RPMI8226 (cell line): ENCODE measurements at regions not wholly inside any gene's neighbourhood (a gene's known extent, or its start where the extent isn't known, plus 50 kb on each side); places are given as distances from the start of the nearest gene placed in this dataset.

Source experiments
- DNase-seq: peaks from one replicate; pipeline ENCODE4 v3.0.0-alpha.2; 2015

DNA sequence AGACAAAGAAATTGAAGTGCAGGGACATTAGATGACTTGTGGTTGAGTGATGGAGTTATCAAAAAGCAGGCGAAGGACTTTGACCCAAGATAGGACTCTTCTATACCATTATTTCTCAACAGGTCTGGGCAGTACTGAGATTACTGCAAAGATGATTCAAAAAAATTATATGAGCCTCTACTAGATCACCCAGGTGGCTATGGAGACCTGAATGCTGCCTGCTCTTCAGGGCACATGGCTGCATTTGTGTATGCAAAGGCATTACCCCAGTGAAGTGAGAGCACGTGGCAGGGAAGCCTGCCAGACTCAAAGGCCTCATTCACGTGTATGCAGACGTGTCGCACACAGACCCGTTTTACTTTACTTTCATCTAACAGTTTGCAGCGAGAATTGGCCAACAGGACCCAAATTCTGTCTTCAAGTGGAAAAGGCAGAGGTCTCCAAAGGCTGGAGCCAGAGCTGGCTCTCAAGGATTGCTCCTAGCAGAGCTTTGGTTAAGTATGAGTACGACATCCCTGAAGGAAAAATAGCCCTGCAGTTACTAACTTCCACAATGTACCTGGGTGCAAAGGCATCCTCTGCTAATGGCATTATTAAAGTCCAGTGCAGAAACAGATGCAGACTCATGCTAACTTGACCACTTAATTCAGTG is 113.8 kb upstream of the ARMC2 start:
- peak; percentile 82 for DNase-seq

DNA sequence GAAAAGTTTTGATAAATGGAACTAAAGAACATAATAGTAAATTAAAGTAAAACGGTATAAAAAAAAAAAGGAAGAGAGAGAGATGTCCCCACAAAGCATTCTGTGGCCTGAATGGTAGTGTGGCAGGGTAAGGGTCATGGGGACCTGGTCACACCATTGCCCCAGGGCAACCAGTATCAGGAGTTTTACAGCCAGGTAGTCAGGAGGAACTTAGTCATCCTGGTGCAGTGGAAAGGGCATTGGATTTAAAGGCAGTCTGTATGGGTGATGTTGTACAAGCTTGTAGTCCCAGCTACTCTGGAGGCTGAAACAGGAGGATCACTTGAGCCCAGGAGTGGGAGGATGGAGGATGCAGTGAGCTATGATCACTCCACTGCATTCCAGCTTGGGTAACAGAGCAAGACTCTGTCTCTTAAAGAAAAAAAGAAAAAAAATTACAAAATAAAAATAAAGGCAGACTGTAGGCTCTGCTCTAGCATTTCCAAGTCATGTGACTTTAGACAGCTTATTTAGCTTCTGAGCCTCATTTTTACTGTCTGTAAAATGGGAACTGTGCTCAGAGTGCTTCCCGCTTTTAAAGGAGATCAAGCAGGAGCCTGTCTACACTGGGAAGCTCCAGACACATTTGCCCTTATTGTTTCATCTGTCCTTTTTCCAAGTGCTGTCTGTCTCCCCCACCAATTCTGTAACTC is 112.8 kb upstream of the ARMC2 start:
- no peak for DNase-seq

DNA sequence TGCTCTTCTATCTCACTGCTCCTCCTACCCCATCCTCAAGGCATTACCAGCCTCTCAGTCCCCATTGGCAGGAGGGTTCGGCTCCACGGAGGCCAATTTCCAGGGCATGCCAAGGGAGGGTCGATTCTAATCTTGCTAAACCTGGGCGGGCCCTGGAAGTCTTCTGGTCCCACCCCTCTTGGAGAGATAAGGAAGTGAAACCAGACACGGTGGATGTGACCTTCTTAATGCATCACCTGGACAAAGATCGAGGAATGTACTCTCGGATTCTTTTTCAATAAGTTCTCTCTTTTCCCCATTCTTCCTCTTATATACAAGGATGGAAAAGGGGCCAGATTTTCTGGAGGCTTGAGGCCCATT is 112.2 kb upstream of the ARMC2 start:
- DNase-seq: peak; percentile 77

DNA sequence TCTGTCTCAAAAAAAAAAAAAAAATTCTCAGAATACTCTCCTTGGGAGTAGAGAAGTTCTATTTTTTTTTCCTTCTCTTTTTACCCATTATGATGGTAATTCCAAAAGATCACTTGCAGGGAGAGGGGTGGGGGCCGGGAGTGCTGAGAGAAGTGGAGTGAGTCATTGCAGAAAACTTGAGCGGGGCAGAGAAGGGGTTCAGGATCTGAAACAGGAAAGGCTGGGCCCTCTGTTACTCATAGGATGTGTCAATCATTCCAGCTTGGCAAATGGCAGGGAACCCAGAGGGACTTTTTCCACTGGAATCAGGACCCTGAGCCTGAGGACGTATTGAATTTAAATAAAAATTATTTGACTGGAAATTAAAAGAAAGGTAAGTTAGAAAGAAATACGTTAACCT is 111.4 kb upstream of the ARMC2 start:
- no peak for DNase-seq

DNA sequence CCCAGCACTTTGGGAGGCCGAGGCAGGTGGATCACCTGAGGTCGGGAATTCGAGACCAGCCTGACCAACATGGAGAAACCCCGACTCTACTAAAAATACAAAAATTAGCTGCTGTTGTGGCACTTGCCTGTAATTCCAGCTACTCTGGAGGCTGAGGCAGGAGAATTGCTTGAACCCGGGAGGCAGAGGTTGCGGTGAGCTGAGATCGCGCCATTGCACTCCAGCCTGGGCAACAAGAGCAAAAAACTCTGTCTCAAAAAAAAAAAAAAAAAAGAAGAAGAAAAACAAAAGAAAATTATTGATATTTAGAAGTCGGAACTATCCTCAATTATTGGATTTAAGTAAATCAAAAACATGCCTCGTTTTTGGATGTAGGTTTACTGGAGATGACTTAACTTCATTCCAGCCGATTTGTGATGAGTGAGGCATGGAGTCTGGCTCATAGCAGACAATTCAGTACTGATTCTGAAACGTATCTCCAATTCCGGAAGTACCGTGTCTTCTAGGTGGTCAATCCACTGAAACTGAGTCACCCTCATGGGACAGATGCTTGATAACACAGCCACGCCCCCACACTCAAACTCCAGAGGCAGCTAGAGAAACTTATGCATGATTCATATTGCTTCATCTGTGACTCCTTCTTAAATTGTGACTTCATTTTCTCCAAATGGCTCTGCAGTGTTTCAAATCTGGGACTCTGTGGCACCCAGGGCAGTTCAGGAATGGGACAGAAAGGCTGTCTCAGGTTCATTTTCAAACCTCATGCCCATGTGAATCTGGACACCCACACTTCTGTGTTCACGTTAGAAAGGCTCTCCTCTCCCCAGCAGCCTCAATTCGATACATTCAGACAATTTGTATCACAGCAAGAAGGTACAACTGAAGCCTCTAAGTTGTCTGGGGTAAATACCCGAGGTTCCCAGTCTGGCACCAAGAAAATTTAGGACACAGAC is 110.4 kb upstream of the ARMC2 start:
- DNase-seq: no peak

DNA sequence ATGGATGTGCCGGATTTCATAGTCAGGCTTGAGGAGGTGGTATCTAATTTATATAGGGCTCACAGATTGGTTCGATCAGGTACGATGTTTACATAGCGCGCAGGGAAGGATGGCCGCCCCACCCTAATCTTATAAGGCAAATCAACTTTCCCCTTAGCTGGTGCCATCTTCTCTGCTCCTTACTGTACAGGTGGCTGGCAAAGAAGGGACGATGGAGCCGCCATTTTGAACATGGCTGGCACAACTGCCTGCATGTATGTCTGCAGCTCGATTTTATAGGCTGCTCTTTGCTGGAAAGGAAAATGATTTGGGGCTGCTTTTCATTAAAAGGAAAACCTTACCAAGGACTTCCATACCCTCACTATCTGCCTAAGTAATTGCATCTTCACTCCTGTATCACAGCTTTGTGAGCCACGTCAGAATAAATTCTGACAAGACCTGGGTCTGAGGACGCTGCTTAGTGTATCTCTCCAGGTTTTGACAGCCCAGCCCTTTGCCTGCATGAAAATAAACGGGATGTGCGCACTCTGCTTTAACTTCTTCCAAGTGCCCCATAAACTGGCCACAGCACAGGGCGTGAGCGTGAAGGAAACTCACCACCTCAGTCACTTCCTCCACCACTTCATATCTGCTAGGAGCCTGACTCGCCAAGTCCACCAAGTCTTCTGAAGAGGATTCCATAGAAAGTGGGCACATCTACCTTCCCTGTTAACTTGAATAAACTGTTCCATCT is 109.4 kb upstream of the ARMC2 start:
- no peak for DNase-seq

DNA sequence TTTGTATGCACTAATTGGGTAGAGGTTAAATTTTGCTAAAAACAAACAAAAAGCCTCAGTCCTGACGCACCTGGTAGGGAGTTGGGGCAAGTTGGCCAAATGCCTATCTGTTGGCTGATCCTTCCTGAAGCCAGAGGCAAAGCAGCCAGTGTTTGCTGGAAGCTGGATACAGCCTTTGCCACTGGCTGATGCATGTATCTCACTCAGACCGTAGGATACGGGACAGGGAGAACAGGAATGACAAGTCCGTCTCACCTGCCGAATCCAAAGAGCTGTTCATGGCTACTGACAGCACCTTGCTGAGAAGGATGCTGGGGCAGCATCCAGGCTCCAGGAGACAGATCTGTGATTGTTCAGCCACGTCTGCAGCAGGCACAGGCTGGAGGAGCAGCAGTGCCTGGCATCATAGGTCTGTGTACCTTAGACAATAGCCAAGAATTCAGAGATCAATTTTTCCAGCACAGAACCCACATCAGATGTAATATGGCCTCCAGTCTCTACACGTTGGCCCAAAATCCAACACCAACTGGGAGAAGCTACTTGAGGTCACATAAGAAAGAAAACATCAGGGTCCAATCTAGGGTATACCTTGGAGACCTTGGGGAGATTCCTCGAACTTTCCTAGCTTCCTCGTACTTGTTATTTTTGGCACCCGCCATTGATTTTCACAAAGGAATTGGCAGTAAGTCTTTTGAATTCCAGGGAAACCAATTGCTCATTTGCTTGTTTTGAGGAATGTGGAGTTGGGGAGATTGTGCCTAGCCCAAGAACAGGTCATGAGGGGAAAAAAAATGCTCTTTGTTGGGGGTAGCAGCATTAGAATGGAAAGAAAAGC is 108.5 kb upstream of the ARMC2 start:
- no peak for DNase-seq

DNA sequence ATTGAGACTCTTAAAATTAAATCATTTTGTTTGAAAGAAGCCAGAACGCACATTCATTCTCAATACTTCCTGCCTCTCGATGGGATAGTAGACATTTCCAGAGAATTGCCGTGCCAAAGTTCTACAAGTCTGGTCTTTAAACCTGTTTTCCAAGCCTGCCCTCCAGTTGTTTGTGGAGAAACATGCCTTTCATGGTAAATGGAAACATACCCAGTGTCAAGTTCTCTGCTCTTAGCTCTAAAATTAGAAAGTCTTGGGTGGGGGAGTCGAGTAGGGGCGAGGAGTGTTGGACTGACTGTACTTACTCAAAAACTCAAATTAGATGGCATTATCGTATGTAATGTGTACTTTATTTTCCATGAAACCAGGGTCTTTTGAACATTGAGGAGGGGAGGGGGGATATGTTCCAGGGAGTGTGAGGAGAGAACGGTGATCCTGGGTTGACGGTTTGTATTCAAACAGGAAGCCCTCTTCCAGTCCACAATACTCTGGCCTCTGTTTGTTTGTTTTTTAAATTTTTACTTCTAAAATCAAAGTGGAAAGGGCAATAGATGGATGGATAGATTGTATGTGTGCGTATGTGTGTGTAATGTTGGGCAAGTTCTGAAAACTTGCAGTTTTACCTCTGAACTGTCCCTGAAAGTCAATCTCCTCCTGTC is 106.8 kb upstream of the ARMC2 start:
- DNase-seq: no peak

DNA sequence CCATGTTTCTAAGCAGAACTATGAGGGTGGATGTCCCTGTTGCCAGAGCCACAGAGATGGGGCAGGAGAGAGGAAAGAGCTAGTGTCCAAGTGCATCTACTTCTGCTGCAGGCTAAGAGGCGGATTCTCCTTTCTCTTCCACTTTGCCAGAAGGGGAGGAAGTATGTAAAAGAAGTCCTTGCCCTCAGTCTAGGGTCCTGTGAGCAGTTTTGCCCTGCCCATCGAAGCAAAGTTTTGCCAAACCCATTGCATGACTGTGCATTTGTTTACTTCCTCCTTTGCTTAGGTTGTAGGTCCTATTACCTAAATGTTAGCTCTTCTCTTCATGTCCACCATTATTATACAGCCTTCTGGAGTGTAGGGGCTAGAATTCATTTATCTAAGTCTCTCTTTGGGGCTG is 106.2 kb upstream of the ARMC2 start:
- peak; percentile 50 for DNase-seq

DNA sequence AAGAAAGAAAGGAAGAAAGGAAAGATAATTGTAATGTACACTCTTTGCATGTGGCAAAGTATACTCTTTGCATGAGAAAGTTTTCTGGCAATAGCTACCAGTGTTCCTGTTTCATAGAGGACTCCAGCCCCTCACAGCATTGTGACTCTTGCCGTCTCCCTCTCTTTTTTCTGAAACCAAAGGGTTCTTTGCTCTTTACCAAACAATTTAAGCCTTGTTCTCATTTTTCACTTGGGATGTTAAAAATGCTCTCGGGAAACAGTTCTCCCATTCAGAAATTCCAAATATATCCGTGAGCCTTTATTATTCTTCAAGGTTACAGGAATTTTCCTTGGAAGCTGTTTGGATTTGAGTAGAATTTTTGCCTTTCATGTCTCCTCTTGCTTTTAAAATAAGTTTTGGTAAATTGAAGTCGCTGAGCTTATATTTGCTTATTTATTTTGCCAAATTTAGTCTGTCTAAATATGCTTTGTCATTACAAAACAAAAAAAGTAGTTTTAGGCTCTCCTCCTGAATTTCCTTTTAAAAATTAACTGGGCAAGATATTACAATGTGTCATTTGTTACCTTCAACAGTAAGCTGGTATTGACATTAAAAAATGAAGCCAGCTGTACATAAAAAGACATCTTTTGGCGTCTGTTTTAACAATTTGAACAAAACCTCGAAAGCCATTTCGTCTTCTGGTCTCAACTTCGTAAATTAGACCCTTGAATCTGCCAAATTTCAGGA is 103.8 kb upstream of the ARMC2 start:
- no peak for DNase-seq

DNA sequence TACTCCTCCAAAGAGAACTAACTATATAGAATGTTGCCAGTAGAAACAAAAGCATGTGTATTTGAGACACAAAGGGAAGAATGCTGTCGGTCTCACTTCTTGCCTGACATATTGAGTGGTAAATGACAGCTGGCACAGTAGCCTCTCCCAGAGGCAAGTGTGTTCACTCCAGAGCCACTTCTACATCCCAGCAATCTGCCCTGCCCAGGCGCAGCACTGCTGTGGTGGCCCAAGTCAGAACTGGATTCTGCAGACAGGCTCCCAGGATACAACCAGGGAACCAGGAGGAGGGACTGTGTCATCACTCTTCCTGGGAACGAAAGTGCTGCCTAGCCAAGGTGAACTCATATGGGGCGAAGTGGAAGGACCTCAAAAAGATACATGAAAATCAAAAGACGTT is 103.2 kb upstream of the ARMC2 start:
- DNase-seq: no peak

DNA sequence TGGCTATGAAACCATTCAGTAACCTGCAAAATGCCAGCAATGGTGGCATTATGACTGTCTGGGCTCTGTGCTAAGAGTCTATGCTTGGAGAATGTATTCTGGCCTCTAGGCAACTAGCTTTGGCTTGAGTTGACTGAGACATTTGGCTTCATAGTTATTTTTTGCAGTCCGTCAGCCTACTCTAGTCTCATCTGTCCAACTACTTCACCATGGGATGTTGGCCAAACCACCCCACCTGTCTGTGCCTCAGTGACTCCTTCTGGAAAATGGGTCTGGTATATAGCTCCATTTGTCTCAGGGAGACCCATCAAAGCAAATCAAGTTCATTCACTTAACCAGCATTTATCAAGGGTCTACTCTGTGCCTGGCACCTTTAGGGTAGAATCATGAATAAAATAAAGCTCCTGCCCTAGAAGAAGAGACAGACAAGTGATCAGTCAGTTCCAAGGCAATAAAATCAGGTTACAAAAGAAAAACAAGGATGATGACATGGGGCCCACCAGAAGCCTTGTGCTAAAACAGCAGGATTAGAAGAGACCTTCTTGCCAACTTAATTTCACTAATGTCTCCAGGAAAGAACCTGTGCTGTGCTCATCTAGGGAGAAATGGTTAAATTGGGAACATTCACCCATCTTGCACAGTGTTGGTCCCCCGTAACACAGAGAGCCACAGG is 102.4 kb upstream of the ARMC2 start:
- DNase-seq: no peak

DNA sequence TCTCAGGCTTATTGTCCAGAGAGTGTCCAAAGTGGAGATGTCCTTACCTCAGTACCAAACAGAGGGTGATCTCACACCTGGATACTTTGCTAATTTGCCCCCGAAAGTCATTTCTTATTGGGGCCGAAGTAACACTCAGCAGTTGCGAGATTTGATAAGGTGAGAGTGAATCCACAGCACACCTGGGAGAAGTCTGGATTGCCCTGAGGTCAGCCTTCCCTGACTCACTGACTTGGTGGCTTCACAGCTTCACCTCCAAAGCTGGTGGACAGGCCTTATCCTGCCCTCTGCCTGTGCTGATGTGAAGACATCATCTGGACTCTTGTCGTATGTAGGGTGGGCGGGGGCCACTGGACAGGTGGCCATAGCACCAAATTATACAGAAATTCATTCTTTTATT is 101.9 kb upstream of the ARMC2 start:
- DNase-seq: no peak

DNA sequence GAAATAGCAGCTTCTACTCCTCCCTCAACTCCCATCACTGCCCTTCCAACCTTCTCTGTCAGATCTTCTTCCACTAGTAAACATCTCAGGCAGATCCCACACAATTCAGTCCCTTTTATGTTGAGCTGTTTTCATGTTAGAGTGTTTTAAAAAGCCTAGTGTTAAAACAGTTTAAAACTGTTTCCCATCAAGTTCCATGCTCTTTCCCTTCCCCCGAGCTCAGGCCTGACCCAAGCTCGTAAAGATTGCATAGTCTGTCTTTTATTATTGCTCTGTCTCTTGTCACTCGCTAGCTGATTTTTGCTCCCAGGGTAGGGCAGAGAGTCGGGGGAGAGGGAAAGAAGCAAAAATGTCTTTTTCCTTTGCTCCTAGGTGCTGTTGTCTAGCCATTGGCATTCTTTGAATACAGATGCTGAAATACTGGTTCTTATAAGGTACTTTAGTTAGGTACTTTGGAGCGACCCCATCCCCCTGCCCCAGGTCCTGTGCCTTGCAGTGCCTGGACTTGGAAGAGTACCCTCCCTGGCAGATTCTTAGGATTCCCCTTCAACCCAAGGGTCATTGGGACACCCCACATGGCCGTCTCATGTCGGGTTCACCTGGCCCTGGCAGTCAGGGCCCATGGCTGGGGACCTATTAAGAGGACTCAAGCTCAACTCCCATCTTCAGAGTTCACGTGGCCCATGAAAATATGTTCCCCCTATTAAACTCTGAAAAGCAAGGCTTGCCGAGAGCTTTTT is 101.2 kb upstream of the ARMC2 start:
- no peak for DNase-seq

DNA sequence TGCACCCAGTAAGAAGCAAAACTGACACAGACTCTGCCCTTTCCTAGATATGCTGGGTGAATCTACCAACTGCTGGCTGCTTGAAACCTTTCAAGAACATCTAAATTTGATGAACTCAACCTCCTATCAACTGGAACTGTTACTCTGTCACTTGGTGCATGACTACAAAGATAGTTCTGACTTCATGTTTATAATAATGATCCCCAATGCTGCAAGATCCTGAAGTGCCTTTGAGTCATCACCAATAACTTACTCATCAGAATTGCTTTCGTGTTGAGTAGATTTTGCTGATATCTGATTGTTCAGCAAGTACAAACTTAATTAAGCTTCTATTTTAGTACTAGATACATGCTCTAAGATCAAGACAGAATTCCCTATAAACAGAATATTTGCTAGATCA is 100.2 kb upstream of the ARMC2 start:
- DNase-seq: no peak

DNA sequence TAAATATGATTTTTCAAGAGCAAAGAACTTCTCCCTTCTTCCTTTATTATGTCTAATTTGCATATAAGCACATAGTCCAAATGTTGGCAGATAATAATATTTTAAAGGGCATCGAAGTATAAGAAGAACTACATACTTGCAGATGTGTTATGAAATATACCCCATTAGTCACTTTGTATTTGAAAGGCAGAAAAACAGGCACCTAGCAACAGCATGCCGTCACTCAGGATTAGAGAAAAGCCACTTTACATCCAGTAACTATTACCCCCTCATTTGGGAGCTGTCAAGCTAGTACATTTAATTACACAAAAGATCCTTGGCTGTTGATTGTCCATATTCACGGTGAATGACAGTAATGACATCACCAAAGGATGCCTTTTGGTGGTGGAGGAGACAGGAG is 99.3 kb upstream of the ARMC2 start:
- no peak for DNase-seq

DNA sequence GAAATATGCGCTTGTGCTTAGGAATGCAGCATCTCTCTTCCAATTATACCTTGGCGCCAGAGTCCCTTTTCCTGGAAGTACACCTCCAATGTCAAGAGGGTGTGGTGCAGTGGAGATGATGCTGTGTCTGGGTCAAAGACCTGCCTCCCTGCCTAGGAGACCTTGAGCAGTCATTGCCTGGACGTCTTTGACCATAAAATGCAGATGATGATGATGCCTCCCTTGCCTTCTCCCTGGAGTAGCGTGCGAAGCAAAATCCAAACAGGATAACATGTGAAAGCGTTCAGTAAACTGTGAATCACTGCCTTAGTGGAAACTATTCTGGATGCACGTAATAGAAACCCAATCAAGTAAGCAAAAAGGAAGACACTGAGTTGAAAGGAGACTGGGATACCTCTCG is 97.4 kb upstream of the ARMC2 start:
- no peak for DNase-seq

DNA sequence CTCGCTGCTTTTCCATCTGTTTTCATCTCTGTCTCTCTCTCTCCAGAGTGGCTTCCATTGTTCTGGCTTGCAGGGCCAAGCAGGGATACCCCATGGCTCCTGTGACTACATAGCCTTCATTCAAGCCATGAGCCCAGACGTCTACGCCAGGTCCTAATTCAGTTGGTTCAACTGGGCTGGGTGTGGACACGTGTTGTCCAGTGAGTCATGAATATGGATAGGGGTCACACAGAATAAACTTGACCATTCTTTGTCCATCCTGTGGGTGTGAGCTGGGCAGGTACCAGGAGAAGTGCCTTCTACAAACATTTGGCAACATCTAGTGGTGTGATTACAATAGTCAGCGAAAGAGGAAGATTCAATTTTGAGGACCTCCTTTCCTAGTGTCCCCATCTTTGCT is 96.9 kb upstream of the ARMC2 start:
- no peak for DNase-seq

DNA sequence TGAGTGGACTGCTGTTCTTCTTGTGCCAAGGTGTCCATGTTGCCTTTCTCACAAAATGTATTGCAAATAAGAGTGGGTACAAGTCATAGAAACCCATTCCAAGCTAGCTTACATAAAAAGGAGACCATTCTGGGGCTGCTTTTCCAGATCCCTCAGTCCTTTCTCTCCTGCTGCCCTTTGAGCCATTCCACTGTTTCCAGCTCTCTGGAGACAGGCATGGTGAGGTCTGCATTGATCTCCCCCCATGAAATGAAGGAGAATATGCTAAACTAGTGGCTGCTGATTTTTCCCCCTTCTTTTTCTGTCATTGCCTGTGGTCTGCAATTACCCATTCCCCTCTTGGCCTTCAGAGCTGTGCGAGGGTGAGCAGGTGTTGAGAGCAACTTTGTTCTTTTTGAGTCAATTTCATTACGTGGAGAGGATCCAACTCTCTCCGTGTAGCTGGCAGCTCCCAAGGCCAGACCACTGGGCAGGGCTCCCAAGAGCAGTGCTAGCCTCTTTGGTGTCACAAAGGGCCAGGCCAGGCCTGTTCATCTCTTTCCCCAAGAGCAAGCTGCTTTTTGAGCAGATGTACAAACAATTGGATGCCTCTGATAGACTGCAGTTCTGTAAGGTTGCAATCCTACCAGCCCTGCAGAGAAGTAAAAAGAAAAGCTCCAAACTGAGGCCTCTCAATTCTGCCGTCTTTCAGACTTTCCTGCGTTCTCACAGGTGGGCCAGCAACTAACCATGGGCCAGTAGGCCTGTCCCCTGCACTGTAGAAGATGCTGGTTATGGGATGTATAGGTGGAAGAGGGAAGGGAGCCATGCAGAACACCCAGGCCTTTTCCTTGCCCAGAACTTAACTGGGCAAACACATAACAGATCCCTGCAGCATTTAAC is 96.1 kb upstream of the ARMC2 start:
- DNase-seq: no peak
